ENCODE measurements at regions not wholly inside any gene's neighbourhood (a gene's known extent, or its start where the extent isn't known, plus 50 kb on each side); places are given as distances from the start of the nearest gene placed in this dataset.
A peak's percentile ranks its signal among the peaks of the same experiment; 100 is the strongest.

GRCh38 chr14:73785834-73786635 is 65.6 kb upstream of the PTGR2 start:
- TF ChIP-seq CTCF (IDR thresholded peaks at IDR 0.05): peak in 5 of 6 experiments; percentile 27 to 68 (median 57)
- TF ChIP-seq POLR2A (IDR thresholded peaks at IDR 0.05): peak; percentile 75 to 90

All from adrenal gland (tissue), 5 donors.